Endodermal cell (in vitro differentiated cells): ENCODE measurements at regions not wholly inside any gene's neighbourhood (a gene's known extent, or its start where the extent isn't known, plus 50 kb on each side); places are given as distances from the start of the nearest gene placed in this dataset.

ENCODE experiments used
- DNase-seq: peaks from one replicate; pipeline ENCODE4 v3.0.0-alpha.2; 2017
- H3K27ac ChIP-seq: 2 replicates; pipeline ENCODE4 v1.5.1; 2013; ENCODE audit warnings: mild to moderate bottlenecking, low read depth, low read length, moderate library complexity
- H3K27me3 ChIP-seq: 2 replicates; pipeline ENCODE4 v1.6.1; 2013; ENCODE audit warnings: mild to moderate bottlenecking, low read length, moderate library complexity; ENCODE audit not compliant: insufficient read depth, control insufficient read depth, poor library complexity, severe bottlenecking
- H3K36me3 ChIP-seq: 2 replicates; pipeline ENCODE4 v1.7.0; 2013; ENCODE audit warnings: mild to moderate bottlenecking, low read length, moderate library complexity; ENCODE audit not compliant: control insufficient read depth, insufficient read depth
- H3K4me1 ChIP-seq: one replicate; pipeline ENCODE4 v1.7.0; 2013; ENCODE audit warnings: low read length; ENCODE audit not compliant: control insufficient read depth, insufficient read depth
- H3K4me3 ChIP-seq: 2 replicates; pipeline ENCODE4 v1.5.1; 2013; ENCODE audit warnings: mild to moderate bottlenecking, low read length, moderate library complexity
- H3K9ac ChIP-seq: 2 replicates; pipeline ENCODE4 v1.6.1; 2013; ENCODE audit warnings: mild to moderate bottlenecking, low read length, moderate library complexity; ENCODE audit not compliant: poor library complexity, severe bottlenecking; ENCODE audit errors: extremely low read depth
- H3K9me3 ChIP-seq: 2 replicates; pipeline ENCODE4 v1.6.1; 2013; ENCODE audit warnings: mild to moderate bottlenecking, low read length, moderate library complexity; ENCODE audit not compliant: control insufficient read depth
- H3K27ac Mint-ChIP-seq: 2 replicates; pipeline ENCODE4 v1.8.0; 2020; ENCODE audit warnings: mixed read lengths
- H3K27me3 Mint-ChIP-seq: 2 replicates; pipeline ENCODE4 v1.8.0; 2021; ENCODE audit warnings: mild to moderate bottlenecking, mixed read lengths; ENCODE audit not compliant: insufficient read depth
- H3K36me3 Mint-ChIP-seq: 2 replicates; pipeline ENCODE4 v1.8.0; 2020; ENCODE audit warnings: low read depth, mixed read lengths
- H3K4me1 Mint-ChIP-seq: 2 replicates; pipeline ENCODE4 v1.8.0; 2020; ENCODE audit warnings: mixed read lengths
- H3K4me3 Mint-ChIP-seq: 2 replicates; pipeline ENCODE4 v1.8.0; 2020; ENCODE audit warnings: mild to moderate bottlenecking, moderate library complexity, mixed read lengths
- H3K9me3 Mint-ChIP-seq: 2 replicates; pipeline ENCODE4 v1.8.0; 2020; ENCODE audit warnings: mild to moderate bottlenecking, mixed read lengths
- CTCF ChIP-seq: fragments of 200-600 bp; sonication (generic); conservative IDR thresholded peaks from 2 replicates; pipeline ENCODE4 v1.5.0; 2021; ENCODE audit warnings: antibody characterized with exemption, mild to moderate bottlenecking
- WGBS, 2 experiments: methylation state at CpG; one replicate each; pipeline versions ENCODE4 v1.1.5 to v1.1.7; 2013; ENCODE audit warnings: missing lambda C conversion rate in 2 of 2, mixed read lengths in 1 of 2; ENCODE audit not compliant: insufficient coverage in 1 of 2, insufficient read length in 1 of 2; 5-methylcytosine and 5-hydroxymethylcytosine counted together

DNA sequence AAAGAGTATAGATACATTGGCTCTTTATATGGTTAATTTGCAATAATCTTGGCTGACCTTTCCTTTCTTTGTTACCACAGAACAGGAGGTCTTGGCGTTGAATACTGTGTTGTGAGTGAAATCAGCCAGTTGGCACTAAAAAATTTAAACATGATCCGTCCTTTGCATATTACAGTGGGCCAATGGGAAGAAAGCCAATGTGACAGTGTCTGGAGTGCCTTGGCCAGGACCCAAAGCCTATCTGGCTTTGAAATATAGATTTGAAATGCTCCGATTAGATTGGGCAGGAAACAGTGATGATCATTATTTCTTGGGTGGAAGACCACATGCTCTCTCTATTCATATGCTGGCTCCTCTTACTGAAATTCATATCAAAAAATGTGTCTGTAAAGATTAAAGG, 339.6 kb upstream of the ANO3 start:
- Histone ChIP-seq H3K9me3 (no peaks in the 10 kb centered on the region), H3K9ac (no peak overlapping the region), H3K4me3 (no peak overlapping the region), H3K27ac (no peak overlapping the region), H3K36me3 (no peaks in the 10 kb centered on the region), H3K4me1 (no peaks in the 10 kb centered on the region), H3K27me3 (no peaks in the 10 kb centered on the region)
- no peaks in the 10 kb centered on the region for H3K36me3 Mint-ChIP-seq
- 78 to 95% methylated on average over 2 to 3 of the region's 3 CpGs for WGBS, 2 experiments
- TF ChIP-seq CTCF, result no peak
- no peaks in the 10 kb centered on the region for H3K9me3 Mint-ChIP-seq
- H3K4me3 Mint-ChIP-seq, result no peak overlapping the region
- no peak overlapping the region for H3K27ac Mint-ChIP-seq
- H3K4me1 Mint-ChIP-seq, result no peaks in the 10 kb centered on the region
- no peak for DNase-seq
- no peaks in the 10 kb centered on the region for H3K27me3 Mint-ChIP-seq

- Histone ChIP-seq H3K36me3 (no peaks in the 10 kb centered on the region), H3K4me3 (no peak overlapping the region), H3K27ac (no peak overlapping the region), H3K4me1 (no peaks in the 10 kb centered on the region), H3K27me3 (no peaks in the 10 kb centered on the region), H3K9ac (no peak overlapping the region), H3K9me3 (no peaks in the 10 kb centered on the region)
- Mint-ChIP-seq H3K4me1 (no peaks in the 10 kb centered on the region), H3K4me3 (no peak overlapping the region), H3K9me3 (no peaks in the 10 kb centered on the region), H3K36me3 (no peaks in the 10 kb centered on the region), H3K27ac (no peak overlapping the region), H3K27me3 (no peaks in the 10 kb centered on the region)
- no peak for DNase-seq
- 92 to 97% methylated on average over 2 of the region's 2 CpGs for WGBS, 2 experiments
- TF ChIP-seq CTCF, result no peak
Observed at GRCh38 chr11:25993016-25993415, 338.9 kb upstream of the ANO3 start.

DNA sequence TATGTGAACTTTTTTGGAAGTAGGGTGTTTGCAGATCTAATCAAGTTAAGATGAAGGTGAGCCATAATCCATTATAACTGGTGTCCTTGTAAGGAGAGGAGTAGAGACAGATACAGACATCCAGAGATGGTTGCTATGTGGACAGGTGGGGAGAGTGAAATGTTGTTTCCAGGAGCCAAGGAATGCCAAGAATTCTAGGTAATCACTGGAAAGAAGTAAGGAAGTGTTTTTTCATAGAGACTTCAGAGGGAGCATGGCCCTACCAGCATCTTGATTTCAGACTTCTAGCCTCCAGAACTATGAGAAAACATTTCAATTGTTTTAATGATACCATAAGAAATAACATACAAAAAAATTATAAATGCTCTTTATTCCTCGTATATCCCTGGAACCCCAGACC, 320.5 kb upstream of the ANO3 start:
- DNase-seq, result no peak
- Mint-ChIP-seq H3K9me3 (no peaks in the 10 kb centered on the region), H3K27ac (no peak overlapping the region), H3K27me3 (no peaks in the 10 kb centered on the region), H3K36me3 (no peaks in the 10 kb centered on the region), H3K4me3 (no peak overlapping the region), H3K4me1 (no peaks in the 10 kb centered on the region)
- H3K9me3 ChIP-seq, result no peaks in the 10 kb centered on the region
- H3K36me3 ChIP-seq, result no peaks in the 10 kb centered on the region
- H3K4me1 ChIP-seq, result no peaks in the 10 kb centered on the region
- no peak for TF ChIP-seq CTCF
- no peak overlapping the region for H3K4me3 ChIP-seq
- WGBS, 2 experiments, result no CpG with 5 or more reads among the region's 1 CpG
- no peak overlapping the region for H3K9ac ChIP-seq
- H3K27me3 ChIP-seq, result no peaks in the 10 kb centered on the region
- H3K27ac ChIP-seq, result no peak overlapping the region
